Frontal cortex (tissue), 3 donors: ENCODE measurements at regions not wholly inside any gene's neighbourhood (a gene's known extent, or its start where the extent isn't known, plus 50 kb on each side); places are given as distances from the start of the nearest gene placed in this dataset.
"Not testable (repeated sequence)": the region's sequence is repeated elsewhere in the genome, so short reads cannot be mapped to it uniquely, and the experiment has no call there.

Experiments
- DNase-seq, 2 donors: peaks; one replicate each; pipeline ENCODE4 v3.0.0; 2012; ENCODE audit warnings: low spot score in 2 of 2
- FAIRE-seq: peaks from 2 replicates; lab custom pipeline; 2012; peaks lifted over from hg19 to GRCh38; lab: Jason Lieb, UNC
- donor health status: control.
- donor health status: control.
- donor health status: control.

- DNase-seq = no peak
- no peak for FAIRE-seq
These were observed 439.8 kb downstream of the TDRD3 start for GRCh38 chr13:60836821-60837220.

GRCh38 chr13:60811581-60811980 lies 414.6 kb downstream of the TDRD3 start:
- no peak for DNase-seq
- FAIRE-seq = no peak

- FAIRE-seq, DNase-seq: not testable (repeated sequence)
These were observed 408.6 kb downstream of the TDRD3 start for GRCh38 chr13:60805640-60806039.

GRCh38 chr13:60798503-60798902 lies 401.5 kb downstream of the TDRD3 start:
- FAIRE-seq (no peak), DNase-seq (no peak)

GRCh38 chr13:60797112-60797511 lies 400.1 kb downstream of the TDRD3 start:
- FAIRE-seq = no peak
- DNase-seq = no peak

- FAIRE-seq (no peak), DNase-seq (no peak)
These were observed 397.7 kb downstream of the TDRD3 start for GRCh38 chr13:60794751-60795150.

- FAIRE-seq = no peak
- DNase-seq = no peak
These were observed 393.6 kb downstream of the TDRD3 start for GRCh38 chr13:60790620-60791019.

GRCh38 chr13:60788156-60788829 lies 391.3 kb downstream of the TDRD3 start:
- FAIRE-seq (no peak), DNase-seq (no peak)

- DNase-seq (no peak), FAIRE-seq (no peak)
These were observed 390.1 kb downstream of the TDRD3 start for GRCh38 chr13:60787083-60787482.

- no peak for DNase-seq
- FAIRE-seq = no peak
These were observed 375.7 kb downstream of the TDRD3 start for GRCh38 chr13:60772726-60773125.

GRCh38 chr13:60765700-60766411 lies 368.8 kb downstream of the TDRD3 start:
- no peak for DNase-seq
- no peak for FAIRE-seq

- FAIRE-seq = no peak
- no peak for DNase-seq
These were observed 362.5 kb downstream of the TDRD3 start for GRCh38 chr13:60759499-60759898.

- DNase-seq (no peak), FAIRE-seq (no peak)
These were observed 361.6 kb downstream of the TDRD3 start for GRCh38 chr13:60758637-60759036.

- no peak for DNase-seq
- FAIRE-seq = no peak
These were observed 360.6 kb downstream of the TDRD3 start for GRCh38 chr13:60757501-60758215.

- DNase-seq = no peak
These were observed 359.3 kb downstream of the TDRD3 start for GRCh38 chr13:60756306-60756705.

GRCh38 chr13:60755380-60756163 lies 358.6 kb downstream of the TDRD3 start:
- DNase-seq = no peak
- no peak for FAIRE-seq

More at GRCh38 chr13:60756306-60756705, 359.3 kb downstream of the TDRD3 start:
- no peak for FAIRE-seq

- no peak for FAIRE-seq
- no peak for DNase-seq
These were observed 357.4 kb downstream of the TDRD3 start for GRCh38 chr13:60754211-60755090.

GRCh38 chr13:60753641-60754040 lies 356.6 kb downstream of the TDRD3 start:
- FAIRE-seq (no peak), DNase-seq (no peak)

- DNase-seq = no peak
- no peak for FAIRE-seq
These were observed 348.3 kb downstream of the TDRD3 start for GRCh38 chr13:60745343-60745742.
